NCI-H2081 treated with DMSO at 0.1 percent for 48 hours (cell line): ENCODE measurements at regions not wholly inside any gene's neighbourhood (a gene's known extent, or its start where the extent isn't known, plus 50 kb on each side); places are given as distances from the start of the nearest gene placed in this dataset.

Experiments
- DNase-seq: peaks from one replicate; lab custom pipeline; 2025; lab: John Stamatoyannopoulos, UW

GRCh38 chr13:86946734-86947133 is 724.4 kb upstream of the SLITRK5 start:
- no peak for DNase-seq

DNA sequence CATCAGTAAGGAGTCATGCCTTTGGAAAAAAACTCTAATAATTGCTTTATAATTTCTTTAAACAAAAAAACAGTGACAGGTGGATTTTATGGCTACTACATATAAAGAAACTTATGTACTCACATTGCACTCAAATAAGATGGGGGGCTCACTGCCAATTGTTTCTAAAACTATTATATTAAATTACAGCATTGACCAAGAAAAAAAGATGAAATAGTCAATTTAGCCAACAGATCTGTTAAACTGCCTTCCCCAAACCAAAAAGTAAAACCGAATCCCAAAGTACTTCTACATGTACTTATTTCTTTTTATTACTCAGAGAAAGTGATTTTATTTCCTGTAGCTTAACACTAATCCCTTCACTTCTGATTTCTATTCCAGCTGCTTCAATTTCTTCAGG is 716.8 kb upstream of the SLITRK5 start:
- no peak for DNase-seq

- DNase-seq = no peak
These were observed 710.3 kb upstream of the SLITRK5 start for GRCh38 chr13:86960876-86961275.

DNA sequence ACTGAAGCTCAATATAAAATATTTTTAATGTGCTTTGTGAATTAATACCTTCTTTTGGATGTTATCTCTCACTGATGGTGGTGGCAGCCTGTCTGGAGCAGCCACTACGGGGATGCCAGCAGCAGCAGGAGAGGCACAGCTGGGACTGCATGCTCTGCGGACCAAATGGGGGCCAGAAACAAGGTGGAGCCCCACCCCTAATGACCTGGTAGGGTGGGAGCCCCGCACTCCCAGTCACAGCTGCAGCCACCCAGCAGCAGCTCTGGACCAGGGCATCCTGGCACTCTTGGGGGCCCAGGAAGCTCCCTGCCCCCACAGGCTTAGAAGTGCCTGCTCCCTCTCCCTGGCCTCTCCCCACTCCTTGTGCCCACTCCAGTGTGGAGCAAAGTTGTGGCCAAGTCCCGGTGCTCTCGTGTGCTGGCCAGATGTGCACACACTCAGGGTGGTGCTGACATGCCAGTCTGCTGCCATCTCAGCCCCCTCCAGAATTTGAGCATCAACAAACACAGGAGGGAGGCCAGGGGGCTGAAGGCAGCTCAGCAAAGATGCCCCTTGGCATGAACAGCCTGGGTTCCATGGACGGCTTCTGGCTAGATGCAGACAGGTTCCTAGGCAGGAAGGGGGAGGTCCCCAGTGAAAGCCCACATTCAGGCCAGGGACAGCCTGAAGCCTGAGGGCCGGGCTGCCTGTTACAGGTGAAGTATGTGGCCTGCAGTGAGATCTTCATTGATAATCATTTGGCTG is 696.7 kb upstream of the SLITRK5 start:
- DNase-seq = no peak

GRCh38 chr13:86974995-86975328 is 696.2 kb upstream of the SLITRK5 start:
- no peak for DNase-seq

DNA sequence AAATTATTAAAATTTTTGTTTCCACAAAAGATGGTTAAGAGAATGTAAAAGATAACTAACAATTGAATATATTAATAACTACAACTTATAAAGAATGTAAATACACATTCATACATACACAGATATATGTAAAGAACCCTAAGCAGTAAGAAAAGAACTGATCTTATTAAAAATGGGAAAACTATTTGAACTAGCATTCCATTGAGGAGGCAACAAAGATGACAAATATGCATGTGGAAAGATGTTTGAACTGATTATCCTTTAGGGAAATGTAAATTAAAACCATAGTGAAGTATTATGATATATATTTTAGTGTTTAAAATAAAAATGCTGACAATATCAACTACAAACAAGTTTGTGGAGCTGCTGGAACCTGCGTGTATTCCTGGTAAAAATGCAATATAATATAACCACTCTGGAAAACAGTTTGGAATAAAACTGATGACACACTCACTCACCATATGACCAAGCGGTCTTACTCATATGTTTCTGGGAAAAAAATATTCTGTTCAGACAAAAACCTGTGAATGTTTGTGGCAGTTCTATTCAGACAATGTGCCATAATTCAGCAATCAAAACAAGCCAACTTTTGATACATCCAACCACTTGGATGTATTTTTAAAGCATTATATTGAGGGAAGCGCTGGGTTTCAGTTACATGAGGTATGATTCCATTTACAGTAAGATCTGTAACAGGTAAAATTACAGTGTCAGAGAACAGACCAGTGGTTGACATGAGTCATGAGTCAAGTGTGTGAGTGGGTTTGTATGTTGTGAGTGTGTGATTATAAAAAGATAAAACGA is 694.4 kb upstream of the SLITRK5 start:
- no peak for DNase-seq

DNA sequence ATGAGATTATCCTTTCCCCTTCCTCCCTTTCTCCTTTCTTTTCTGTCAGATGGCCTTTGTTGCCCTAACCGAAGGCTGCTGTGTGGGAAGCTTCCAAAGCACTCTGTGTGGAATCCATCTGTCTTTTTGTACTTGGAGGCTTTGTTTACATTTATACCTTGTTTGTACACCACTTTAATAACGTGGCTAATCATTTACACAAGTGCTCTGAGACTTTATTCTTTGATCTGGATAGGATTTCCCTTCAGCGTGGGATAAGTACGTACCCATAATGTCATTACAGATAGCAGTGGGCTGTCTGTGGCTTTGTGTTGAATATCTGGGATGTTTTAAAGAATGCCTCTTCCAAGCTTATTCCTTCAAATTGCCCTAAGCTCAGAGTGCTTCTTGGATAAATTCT is 684.7 kb upstream of the SLITRK5 start:
- no peak for DNase-seq

- no peak for DNase-seq
These were observed 678.9 kb upstream of the SLITRK5 start for GRCh38 chr13:86992251-86992650.

- no peak for DNase-seq
These were observed 667.9 kb upstream of the SLITRK5 start for GRCh38 chr13:87003265-87003664.

DNA sequence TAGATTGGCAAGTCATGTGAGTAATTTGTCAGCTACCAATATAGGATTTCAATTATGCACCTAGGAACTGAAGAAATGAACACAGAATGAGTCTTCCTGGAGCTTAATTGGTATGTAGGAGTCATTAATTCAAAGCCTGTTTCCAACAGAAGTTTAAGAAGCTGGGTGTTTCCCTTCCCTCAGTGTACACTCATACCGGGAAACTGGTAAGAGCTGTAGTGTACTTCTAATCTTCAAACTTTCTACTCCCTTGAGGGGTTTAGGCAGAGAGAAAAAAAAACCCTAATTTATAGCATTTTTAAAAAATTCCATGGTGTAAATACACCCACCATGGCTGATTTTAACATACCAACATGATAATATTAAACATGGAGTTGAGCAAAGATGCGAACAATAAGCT is 665.7 kb upstream of the SLITRK5 start:
- no peak for DNase-seq

- no peak for DNase-seq
These were observed 635.6 kb upstream of the SLITRK5 start for GRCh38 chr13:87035526-87035925.

GRCh38 chr13:87042946-87043345 is 628.2 kb upstream of the SLITRK5 start:
- peak; percentile 11 for DNase-seq

DNA sequence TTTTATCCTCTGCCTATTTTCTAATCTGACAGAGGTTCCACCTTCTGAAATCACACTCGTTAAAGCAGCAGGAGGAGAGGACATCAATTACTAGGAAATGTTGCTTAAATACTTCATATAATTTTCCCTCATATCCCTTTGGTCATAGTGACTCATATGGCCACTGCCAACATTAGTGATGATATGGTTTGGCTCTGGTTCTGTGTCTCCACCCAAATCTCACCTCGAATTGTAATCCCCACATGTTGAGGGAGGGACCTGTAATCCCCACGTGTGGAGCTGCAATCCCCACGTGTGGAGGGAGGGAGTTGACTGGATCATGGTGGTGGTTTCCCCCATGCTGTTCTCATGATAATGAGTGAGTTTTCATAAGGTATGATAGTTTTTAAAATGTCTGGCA is 618.4 kb upstream of the SLITRK5 start:
- no peak for DNase-seq

- DNase-seq = no peak
These were observed 613.2 kb upstream of the SLITRK5 start for GRCh38 chr13:87057807-87058520.

GRCh38 chr13:87058786-87059329 is 612.3 kb upstream of the SLITRK5 start:
- no peak for DNase-seq

DNA sequence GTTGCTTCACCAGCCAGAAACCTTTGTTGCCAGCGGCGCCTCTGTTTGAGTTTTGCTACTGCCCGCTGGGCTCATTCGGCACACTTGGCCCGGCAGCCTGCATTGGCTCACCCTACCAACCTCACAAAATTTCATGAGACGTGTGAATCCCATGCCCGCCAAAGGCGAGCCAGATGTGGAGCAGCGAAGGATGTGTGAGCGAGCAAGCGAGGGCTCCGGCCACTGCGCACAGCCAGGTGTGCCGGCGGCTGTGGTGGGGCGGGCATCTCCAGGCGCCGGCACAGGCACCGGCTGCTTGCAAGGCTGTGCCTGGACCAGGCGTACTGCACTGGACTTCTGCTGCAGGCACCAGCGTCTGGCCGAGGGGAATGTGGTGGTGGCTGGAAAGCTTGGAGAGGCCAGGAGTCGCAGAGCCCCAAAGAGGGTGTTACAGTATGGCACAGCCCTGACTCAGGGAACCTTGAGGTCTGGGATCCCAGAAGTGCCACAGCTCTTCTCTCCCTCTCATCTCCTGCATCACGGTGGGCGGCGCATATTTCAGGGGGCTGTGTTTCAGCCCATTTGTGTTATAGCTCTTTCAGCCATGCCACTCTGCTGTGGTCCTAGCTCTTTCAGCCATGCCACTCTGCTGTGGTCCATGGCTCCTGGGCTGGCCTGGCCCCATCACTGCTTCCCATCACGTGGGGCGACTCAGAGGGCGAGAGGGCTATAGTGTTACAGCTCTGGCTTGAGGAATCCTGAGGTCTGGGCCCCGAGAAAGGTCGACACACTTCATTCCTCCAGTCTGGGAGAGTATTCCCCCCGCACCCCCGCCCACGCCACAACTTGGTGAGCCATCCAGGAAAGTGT is 592.0 kb upstream of the SLITRK5 start:
- no peak for DNase-seq

DNA sequence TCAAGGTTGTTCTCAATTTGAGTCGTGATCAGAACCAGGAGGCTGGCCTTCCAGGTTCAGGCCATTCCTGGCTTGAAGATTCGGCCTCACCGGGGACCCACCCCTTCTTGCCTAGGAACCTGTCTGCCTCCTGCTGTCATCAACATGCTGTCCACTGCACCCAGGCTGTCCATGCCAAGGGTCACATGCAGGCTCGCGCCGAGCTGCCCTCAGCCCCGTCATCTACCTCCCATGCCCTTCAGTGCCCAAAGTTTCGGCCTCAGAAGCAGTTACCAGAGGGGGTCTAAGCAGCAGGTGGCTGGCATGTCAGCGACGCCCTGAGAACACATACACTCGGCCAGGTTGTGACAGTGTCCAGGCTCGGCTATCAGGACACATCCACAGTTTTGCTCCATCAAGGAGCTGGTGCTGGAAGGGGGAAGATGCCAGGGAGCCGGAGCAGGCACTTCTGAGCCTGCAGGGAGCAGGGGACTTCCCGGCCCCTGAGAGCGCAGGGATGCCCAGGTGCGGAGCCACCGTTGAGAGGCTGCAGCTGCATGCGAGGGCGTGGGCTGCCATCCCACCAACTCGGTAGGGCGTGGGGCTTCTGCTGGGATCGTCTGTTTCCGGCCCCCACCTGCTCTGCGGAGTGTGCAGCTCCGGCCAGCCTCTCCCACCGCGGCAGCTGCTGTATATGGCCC is 590.9 kb upstream of the SLITRK5 start:
- DNase-seq = no peak

GRCh38 chr13:87084192-87084591 is 587.0 kb upstream of the SLITRK5 start:
- no peak for DNase-seq

- DNase-seq = no peak
These were observed 583.4 kb upstream of the SLITRK5 start for GRCh38 chr13:87087741-87088140.

GRCh38 chr13:87089391-87089790 is 581.8 kb upstream of the SLITRK5 start:
- DNase-seq = no peak

- no peak for DNase-seq
These were observed 577.8 kb upstream of the SLITRK5 start for GRCh38 chr13:87093399-87093798.
